NCI-H2227 treated with DMSO at 0.1 percent for 48 hours (cell line): ENCODE measurements at regions not wholly inside any gene's neighbourhood (a gene's known extent, or its start where the extent isn't known, plus 50 kb on each side); places are given as distances from the start of the nearest gene placed in this dataset.

Experiments
- DNase-seq: peaks from one replicate; lab custom pipeline; 2025; lab: John Stamatoyannopoulos, UW

DNA sequence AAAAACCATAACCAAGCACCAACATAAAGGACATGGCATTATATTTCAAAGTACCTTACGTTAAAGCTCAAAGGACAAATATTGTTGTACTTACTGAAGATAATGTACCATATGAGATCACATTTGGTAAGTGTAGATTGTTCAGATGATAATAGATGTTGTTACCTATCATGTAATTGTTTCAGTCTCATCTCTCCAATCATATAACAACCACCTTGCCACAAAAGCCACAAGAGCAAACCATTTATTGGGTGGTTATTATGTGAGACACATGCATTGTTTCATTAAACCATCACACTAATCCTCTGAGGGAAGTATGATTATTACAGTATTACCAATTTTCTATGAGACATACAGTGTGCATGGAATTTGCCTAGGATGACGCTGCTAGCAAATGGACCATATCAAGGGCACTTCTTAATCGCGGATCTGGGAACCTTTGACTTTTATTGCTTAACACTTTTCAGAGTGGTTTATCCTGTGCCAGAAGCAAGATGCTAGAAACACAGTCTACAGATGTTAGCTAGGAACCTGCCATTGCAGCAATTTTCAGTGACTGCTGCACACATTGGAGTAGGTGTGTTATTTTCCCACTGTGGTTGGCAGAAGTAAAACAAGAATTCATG lies 149.8 kb upstream of the AKIRIN2 start:
- no peak for DNase-seq

DNA sequence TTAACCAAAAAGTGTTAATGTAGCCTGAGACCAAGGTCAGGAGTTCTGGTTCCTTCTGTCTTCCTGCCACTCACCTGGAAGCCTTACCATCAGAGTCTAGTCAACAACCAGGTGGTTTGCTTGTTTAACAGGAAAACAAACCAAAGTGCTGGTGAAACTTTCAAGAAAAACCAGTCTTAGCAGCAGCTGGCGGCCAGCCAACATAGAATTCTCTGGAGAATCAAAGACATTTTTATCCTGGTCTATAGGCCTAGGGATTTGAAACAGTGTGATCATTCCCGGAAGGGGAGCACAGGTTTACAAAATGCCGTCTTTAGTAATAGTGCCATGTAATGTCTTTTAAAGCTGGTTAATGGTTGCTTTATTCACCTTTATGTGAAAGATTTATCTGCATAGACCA lies 146.6 kb upstream of the AKIRIN2 start:
- no peak for DNase-seq

DNA sequence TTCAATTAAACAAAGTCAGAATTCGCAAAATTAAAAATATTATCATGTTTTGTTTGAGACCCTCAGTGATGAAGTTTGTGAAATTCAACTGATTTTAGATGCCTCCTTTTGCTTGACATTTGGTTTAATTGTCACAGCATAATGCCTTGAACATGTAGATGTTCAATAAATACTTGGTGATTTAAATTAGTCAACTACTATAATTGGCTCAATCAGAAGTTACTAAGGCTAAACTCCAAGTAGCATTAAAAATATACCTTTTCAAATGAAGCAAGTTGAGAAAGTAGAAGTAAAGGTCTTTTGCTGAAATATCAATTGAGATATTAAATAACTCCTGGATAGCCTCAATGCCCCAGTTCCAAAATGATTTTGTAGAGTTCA lies 145.8 kb upstream of the AKIRIN2 start:
- DNase-seq = no peak

DNA sequence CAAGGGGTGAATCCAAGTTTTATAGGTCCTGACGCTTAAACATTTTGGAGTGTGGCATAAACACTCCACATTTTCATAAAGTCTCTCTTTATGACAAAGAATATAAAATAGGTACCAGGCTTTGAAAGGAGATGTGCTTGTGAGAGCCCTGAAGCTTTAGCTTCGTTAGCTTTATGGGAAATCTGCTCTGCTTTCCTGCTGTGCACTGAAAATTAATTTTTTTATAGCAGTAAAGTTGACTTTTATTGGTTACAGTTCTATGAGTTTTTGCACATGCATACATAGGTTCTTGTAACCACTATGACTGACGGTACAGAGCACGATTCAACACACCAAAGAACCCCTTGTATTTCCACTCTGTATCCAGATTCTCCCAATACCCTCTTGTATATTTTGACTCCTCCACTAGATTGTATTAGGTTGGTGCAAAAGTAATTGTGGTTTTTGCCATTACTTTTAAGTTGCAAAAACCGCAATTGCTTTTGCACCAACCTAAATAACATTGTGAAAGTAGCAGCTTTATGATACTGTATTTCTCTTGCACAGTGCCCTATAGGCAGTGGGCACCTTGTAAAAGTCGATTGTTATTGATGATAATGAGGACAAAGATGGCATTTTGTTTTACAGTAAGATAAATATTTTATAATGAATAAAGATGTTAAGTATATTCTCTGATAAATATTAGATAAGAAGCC lies 145.2 kb upstream of the AKIRIN2 start:
- DNase-seq = no peak

DNA sequence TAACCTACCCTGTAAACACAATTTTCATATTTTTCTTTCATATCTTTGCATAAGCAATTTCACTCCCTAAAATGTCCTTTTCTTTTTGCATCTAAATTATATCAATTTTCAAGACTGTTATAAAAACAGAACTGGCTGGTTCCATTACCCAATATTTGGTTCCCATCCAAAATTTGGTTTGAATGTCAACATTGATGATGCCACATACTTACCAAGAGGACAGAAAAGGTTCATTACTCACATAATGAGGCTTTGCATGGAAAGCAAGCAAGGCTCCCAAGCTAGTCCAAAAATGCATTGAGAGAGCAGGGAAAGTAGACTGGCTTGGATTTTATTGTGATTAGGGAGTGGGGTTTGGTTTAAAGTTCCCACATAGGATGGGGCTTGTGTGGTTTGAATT lies 144.4 kb upstream of the AKIRIN2 start:
- DNase-seq = no peak

DNA sequence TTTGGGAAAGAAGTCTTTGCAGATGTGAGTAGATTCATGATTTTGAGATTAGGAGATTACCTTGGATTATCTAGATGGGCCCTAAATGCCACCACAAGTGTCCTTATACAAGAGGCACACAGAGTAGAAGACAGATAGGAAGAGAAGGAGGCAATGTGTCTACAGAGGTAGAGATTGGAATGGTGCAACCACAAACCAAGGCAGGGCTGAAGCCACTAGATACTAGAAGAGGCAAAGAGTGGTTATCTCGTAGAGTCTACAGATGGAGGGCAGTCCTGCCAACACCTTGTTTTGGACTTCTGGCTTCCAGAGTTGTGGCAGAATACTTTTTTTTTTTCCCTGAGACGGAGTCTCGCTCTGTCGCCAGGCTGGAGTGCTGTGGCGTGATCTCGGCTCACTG lies 138.3 kb upstream of the AKIRIN2 start:
- no peak for DNase-seq

DNA sequence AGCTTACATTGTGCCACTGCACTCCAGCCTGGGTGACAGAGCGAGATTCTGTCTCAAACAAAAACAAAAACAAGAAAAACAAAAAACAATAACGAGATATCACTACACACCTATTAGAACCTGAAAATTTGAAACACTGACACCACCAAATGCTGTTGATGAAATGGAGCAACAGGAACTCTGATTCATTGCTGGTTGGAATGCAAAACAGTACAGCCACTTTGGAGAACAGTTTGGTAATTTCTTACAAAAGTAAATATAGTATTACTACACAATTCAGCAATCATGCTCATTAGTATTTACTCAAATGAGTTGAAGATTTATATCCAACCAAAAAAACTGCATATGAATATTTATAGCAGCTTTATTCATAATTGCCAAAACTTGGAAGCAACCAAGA lies 135.8 kb upstream of the AKIRIN2 start:
- DNase-seq = no peak

DNA sequence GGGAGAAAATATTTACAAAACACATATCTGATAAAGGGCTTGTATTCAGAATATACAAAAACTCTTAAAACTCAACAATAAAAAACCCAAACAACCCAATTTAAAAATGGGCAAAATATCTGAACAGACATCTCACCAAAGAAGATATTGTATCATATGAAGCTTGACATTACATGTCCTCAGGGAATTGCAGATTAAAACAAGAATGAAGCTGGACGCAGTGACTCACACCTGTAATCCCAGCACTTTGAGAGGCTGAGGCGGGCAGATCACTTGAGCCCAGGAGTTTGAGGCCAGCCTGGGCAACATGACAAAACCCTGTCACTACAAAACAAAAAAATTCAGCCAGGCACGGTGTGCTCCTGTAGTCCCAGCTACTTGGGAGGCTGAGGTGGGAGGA lies 135.4 kb upstream of the AKIRIN2 start:
- DNase-seq = no peak

DNA sequence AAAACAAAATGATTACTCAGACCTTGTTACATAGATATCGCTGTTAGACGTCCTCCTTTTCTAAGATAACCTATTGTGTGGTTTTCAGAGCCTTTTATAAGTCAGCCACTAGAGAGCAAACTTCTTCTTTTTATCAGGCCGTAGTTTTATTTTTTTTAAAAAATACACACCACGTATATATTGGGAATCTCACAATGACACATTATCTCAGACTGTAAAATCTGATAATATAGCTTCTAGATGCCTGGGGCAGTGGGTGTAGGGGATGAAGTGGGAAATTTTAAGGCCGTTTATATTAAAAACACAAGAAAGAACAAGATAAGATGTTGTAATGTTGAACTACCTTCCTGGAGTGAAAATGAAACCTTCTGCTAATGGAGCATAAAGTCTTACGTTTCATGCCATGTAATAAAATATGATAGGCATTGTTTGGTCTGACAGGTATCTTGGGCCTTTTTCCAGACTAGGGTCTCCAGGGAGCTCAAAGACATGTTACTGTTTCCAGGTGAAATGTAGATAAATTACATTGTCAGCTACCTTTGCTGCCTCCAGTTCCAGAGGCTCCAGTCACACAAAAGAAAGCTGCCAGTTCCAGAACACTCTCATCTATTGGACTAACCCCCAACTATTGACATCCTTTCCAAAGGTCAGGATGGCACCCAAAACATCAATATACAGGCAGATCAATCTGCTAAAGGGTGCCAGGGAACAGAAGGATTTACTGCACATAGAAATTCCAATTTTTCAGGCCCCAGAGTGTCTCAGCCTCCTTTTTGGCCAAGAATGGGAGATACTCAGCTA lies 130.2 kb upstream of the AKIRIN2 start:
- DNase-seq = peak; percentile 52

DNA sequence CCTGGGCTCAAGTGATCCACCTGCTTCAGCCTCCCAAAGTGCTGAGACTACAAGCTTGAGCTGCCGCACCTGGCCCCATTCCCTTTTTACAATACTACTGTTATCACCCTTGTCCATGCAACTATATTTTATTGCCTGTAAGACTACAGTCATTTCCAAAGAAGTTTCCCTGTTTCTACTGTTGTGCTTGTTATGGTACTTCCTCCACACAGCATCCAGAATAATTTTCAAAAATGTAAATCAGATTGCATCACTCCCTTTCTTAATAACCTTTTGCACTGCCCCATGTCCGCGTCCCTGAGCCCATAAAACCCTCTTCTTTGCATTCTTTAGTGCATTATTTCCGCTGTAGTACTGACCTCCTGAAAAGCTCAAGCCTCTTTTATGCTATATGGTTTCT lies 128.9 kb upstream of the AKIRIN2 start:
- no peak for DNase-seq

DNA sequence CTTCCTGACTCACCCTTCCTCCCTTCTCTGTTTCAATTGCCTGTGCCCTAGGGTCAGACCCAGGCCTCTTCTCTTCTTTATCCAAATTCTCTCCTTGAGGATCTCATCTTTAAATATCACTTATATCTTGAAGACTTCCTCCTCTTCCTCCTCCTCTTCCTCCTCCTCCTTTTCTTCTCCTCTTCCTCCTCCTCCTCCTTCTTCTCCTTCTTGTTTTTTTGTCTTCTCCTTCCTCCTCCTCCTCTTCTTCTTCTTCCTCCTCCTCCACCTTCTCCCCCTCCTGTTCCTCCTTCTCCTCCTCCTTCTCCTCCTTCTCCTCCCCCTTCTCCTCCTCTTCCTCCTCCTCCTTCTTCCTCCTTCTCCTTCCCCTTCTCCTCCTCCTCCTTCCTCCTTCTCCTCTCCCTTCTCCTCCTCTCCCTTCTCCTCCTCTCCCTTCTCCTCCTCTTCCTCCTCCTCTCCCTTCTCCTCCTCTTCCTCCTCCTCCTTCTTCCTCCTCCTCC lies 127.6 kb upstream of the AKIRIN2 start:
- no peak for DNase-seq

DNA sequence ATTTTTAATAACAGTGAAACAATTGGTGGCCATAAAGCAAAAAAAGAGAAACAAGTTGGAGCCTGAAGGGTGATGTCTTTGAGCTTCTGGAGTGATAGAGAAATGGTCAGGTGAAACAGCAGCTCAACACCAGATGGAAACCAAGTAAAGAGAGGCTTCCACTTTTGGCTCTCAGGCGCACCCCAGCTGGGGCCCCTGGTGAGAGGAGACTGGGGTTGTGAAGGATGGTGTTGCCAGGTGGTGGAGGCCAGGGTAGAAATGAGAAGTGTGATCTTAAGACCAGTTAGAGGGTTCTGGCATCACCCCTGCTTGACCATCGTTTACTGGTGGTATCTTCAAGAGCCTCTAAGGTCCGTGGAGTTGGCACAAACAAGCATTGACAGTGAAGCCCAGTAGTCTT lies 126.0 kb upstream of the AKIRIN2 start:
- DNase-seq = no peak

DNA sequence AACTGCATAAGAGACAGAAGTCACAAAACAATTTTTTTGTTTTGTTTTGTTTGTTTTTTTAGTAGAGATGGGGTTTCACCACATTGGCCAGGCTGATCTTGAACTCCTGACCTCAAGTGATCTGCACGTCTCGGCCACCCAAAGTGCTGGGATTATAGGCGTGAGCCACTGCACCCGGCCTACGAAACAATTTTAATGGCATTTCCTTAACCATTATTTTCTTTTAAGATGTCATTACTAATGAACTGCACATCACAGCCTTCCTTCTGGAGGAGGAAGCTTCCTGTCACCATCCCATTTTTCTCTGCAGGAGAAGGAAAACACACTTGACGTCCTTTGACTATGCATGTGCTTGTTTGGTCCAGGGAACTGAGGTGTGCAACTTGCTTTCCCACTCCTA lies 125.3 kb upstream of the AKIRIN2 start:
- DNase-seq = no peak

DNA sequence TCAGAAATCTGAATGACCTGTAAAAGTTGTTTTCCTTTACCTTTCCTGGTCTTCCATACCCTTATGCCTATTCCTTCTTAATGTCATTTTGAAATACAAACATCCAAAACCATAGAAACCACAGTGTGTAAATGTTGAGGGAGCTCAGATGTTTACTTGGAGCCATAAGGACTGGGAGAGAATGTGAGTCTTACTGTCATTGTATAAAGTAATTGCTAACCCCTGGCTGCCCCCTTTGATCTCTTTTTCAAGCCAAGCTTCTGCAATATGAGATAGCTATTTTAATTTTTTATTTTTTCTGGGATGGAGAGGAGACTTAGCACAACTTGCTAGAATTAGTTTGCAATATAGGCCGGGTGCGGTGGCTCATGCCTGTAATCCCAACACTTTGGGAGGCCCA lies 124.4 kb upstream of the AKIRIN2 start:
- no peak for DNase-seq

DNA sequence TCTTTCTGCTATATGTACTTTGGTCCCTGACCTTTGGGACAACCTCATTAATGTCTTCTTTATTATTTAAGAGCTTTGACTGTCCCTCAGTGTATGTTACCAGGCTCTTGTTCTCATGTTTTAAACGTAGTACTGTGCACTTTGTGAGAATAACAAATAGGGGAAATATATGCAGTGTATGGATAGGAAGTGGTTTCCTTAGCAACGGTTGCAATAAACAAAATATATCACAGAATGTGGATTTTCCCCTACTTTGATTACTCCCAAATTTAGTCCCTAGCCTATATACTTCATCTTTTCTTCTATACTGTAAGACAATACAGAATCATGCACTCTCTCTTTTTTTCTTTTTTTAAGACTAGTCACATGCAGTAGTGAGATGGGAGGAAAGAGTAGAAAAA lies 123.8 kb upstream of the AKIRIN2 start:
- no peak for DNase-seq

DNA sequence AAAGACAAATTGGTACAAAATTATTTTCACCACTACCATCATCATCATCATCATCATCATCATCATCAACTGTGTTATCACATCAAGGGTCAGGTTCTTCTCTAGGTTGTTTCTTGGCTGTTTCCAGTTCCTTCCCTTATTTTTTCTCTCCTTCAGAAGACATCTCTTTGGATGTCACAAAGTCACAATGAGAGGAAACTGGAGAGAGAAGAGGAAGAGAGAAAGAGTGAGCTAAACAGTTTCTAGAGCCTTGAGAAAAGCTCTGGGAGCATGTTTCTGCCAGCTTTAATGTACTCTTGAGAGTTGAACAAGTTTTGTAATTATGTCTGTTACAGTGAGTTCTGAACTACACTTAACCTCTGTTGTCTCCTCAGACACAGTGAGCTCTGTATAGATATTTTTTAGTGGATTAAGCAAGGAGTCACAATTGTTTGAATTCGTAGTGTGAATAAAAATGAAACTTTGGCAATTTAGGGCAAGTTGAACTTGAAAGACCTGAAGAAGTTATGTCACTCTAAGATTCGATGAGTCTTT lies 123.0 kb upstream of the AKIRIN2 start:
- DNase-seq = no peak

DNA sequence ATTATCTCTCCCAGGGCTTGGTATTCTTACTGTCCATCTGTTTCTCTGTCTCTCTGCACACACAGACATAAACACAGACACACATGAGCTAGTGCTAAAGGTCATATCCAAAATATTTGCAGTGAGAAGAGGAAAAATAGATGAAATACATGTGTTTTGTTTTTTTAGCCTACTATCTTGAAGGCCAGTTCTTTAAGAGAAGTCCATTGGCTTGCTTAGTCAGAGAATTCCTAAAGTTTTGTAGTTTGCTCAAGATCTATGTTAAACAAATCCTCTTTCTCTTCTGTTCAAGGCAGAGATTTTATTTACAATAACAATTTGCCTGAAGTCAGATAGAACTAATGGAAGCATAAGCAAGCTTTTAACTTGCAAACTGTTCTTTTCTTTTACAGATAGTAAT lies 120.0 kb upstream of the AKIRIN2 start:
- no peak for DNase-seq

DNA sequence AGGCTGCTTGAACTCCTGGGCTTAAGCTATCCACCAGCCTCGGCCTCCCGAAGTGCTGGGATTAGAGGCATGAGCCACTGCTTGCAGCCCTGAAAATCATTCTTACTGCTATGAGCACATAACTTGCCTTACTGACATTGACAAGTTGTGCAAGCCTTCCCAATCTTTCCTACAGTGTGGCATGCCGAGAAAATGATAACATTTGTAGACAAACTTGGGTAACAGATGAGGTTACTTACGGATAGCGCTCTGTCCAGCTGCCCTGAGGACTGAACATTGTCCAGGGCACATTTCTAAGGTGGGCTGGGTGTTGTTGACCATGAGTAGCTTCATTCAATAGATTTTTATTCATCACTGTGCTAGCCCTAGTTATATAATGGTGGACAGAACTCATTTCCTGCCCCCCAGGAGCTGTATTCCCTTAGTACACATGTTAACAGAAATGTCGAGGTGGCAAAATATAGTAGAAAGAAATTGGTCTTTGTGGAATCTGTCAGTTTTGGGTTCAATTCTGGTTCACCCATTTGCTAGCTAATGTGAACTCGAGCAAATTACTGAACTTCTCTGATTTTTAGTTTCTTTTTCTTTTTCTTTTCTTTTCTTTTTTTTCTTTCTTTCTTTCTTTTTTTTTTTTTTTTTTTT lies 118.4 kb upstream of the AKIRIN2 start:
- DNase-seq = no peak

DNA sequence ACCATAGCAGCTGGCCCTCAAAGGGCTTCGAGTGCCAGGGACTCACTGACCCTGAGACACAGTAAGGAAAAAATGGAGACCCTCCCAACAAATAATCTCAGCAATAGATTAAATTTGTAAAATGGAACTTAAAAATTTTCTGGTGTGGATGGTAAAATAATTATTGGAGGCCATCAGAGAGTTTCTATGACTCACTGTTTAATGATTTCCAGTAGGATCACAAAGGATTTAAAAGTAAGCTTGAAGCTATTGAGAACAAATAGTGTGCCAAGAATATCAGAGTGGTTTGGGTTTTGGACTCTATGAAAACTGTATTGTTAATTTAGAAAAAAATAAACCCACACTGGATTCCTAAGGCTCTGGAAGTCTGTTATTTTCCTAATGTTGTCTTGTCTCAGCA lies 115.2 kb upstream of the AKIRIN2 start:
- no peak for DNase-seq

DNA sequence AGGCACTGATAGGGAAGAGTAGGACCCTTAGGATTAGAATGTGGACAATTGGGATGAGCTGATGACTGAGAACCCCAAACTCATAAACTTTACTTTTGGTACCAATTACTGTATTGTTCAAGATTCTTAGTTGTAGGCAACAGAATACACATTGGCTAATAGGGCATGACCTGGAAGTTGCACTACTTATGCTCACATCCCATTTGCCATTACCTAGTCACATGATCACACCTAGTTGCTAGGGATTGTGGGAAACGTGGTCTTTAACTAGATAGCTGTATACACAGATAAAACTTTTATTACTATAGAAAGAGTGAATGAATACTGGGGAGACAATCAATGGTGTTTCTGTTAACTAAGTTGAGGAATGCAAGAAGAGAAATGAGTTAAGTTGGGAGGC lies 113.4 kb upstream of the AKIRIN2 start:
- DNase-seq = no peak

DNA sequence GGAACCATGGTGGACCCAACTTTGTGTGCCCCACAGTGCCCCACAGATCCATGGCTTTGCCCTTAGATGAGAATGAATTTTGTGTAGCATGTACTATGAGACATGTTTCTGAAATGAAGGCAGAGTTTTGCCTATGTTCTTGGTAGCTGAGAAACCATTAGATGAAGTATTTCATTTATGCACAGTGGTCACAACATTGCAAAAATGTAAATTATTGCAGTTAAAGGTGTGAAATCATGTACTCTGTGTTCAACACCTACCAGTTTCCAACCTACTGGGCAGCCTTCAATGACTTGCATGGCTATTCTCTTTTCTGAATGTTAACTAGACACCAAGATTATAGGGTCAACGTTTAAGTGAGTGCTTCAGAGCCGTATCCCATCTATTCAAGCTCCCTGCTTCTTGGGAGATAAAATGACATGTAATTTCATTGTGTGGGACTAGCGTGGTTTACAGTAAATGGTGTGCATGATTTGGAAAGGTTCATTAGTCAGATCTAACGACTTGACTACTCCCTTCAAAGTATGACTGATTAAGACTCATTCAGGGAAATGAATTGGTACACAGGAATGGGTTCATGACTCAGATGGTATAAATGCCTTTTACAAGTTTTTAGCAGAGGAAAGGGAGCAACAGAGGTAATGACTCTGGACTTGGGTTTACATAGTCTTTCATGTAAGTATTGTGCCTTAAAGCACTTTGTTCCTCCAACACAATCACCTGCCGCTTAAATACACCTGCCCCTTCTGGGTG lies 106.1 kb upstream of the AKIRIN2 start:
- DNase-seq = peak; percentile 54

DNA sequence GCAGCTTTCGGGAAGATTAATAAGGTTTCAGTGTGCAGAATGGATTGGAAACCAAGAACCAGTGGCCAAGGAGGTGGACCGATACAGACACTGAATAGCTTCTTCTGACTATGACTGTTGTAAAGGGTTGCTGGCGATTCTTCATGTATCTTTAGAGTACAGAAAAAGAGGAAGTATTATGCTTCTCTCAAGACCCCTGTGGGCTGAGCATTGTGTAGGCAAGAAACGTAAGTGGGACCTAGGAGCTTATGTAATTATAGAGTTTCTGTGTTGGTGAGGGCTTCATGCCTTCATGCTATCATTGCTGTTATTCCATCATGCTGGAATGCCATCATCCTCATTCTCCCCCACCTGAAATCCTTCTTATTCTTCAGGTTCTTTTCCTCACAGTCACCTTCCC lies 105.4 kb upstream of the AKIRIN2 start:
- DNase-seq = peak; percentile 26
